ENCODE measurements at regions not wholly inside any gene's neighbourhood (a gene's known extent, or its start where the extent isn't known, plus 50 kb on each side); places are given as distances from the start of the nearest gene placed in this dataset.

DNA sequence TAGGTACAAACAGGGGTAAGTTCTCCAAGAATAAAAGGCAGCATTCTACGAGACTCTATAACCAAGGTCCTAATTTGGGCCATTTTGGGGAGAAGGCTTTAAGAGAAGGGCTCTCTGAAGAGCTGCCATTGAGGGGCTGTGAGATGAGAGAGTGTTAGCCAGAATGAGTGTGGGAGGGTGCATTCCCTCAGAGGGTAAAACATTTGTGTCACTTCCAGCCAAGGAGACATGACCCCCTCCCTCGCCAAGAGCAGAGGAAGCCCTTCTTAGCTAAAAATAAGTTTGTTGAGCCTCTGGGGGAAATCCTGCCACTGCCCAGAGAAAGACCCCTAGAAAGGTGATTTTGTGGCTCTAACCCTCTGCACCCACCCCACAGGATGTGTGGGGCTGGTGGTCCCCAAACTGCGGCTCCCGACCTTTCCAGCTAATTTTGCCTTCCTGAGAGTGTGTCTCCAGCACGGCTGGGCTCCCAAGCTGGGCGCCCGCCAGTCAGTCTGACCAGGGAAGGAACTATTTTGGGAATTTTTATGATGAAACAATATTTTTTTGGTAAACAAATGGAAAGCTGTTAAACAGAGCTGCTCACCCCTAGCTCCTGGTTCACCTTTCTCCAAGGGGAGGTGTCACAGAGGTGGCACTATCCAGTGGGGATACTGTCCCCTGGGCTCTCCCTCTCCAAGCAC lies 65.9 kb upstream of the JDP2 start:
- no peaks in the 10 kb centered on the region for H4K20me1 ChIP-seq (replicated peaks; ENCODE audit: control insufficient read depth, insufficient read depth, low read length)
- H3K27me3 ChIP-seq (ENCODE audit: control insufficient read depth in 2 of 2, insufficient read depth in 2 of 2, low read length in 2 of 2) = peaks cover 0 to 14% of the 10 kb centered on the region in 2 experiments; a peak in 3 of 5 replicates
- no peak overlapping the region for H3K27ac ChIP-seq (ENCODE audit: extremely low read depth, low read depth, low read length)
- ChIA-PET CTCF (ENCODE audit: low intra/inter-chr PET ratio) (no interaction called here), POLR2A (interaction anchor here (0.6 kb wide), 1 partner anchor 104 kb away, joined by 3 read pairs; no protein-coding TSS in a partner anchor)
- no peak overlapping the region for H3K4me2 ChIP-seq (ENCODE audit: insufficient read depth, low read length)
- H3K4me3 ChIP-seq = no peak overlapping the region
- 5% methylated on average over 7 of the region's 7 CpGs for WGBS (ENCODE audit: insufficient coverage, low coverage, missing lambda C conversion rate)
- no peaks in the 10 kb centered on the region for H3K79me2 ChIP-seq (ENCODE audit: control insufficient read depth, insufficient read depth, low read length)
- FAIRE-seq (no peak), ATAC-seq (no peak), DNase-seq (ENCODE audit: extremely low read depth in 1 of 4, low spot score in 3 of 4) (no peak)
- no peaks in the 10 kb centered on the region for H3K9me3 ChIP-seq (replicated peaks; ENCODE audit: control insufficient read depth, insufficient read depth, low read depth, low read length)
- no peaks in the 10 kb centered on the region for H3K36me3 ChIP-seq (ENCODE audit: control insufficient read depth, insufficient read depth, low read length)
- no peaks in the 10 kb centered on the region for H3K9me1 ChIP-seq (ENCODE audit: control insufficient read depth, insufficient read depth, low read length)
- in situ Hi-C loops (cut with MboI) (no loop called here), intact Hi-C loops (cut with micrococcal nuclease) (no loop called here)
- no peak overlapping the region for H3K9ac ChIP-seq (ENCODE audit: insufficient read depth in 1 of 2, low read depth in 2 of 2, low read length in 2 of 2)
- TF ChIP-seq, protein P1, sequence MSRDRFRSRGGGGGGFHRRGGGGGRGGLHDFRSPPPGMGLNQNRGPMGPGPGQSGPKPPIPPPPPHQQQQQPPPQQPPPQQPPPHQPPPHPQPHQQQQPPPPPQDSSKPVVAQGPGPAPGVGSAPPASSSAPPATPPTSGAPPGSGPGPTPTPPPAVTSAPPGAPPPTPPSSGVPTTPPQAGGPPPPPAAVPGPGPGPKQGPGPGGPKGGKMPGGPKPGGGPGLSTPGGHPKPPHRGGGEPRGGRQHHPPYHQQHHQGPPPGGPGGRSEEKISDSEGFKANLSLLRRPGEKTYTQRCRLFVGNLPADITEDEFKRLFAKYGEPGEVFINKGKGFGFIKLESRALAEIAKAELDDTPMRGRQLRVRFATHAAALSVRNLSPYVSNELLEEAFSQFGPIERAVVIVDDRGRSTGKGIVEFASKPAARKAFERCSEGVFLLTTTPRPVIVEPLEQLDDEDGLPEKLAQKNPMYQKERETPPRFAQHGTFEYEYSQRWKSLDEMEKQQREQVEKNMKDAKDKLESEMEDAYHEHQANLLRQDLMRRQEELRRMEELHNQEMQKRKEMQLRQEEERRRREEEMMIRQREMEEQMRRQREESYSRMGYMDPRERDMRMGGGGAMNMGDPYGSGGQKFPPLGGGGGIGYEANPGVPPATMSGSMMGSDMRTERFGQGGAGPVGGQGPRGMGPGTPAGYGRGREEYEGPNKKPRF (IDR thresholded peaks at IDR 0.05; ENCODE audit: low read depth, low read length) = no peak
- no TSS peak for BruUV-seq (replicated peaks)
- H2AFZ ChIP-seq (ENCODE audit: low read depth, low read length) = no peak overlapping the region
- no peaks in the 10 kb centered on the region for H3K4me1 ChIP-seq (replicated peaks in 1 of 2; ENCODE audit: control insufficient read depth in 2 of 2, insufficient read depth in 2 of 2, low read length in 2 of 2)

DNA sequence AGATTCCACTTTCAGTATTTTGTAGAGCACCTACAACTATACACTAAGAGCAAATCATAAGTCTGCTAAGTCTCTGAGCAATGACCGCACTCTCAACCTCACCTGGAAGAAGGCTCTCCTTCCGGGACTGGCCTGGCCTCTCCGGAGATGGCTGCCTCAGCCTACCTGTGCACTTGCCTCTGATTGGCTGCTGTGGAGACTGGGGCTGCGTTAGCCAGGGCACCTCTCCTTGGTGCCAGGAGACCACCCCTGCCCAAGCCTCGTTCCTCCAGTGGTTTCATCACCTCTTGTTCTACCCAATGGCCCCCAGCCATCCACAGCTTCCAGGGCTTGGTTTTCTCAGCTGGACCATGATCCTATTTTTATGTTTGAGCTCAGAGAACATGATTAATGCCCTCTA lies 64.7 kb upstream of the JDP2 start:
- H2AFZ ChIP-seq (ENCODE audit: low read depth, low read length) = no peak overlapping the region
- FAIRE-seq = no peak
- POLR2A ChIA-PET = interaction anchor here (0.7 to 1.1 kb wide), 2 partner anchors 9 kb away, joined by 3 to 4 read pairs; no protein-coding TSS in a partner anchor

More for the DNA sequence above, 64.7 kb upstream of the JDP2 start:
- H4K20me1 ChIP-seq (replicated peaks; ENCODE audit: control insufficient read depth, insufficient read depth, low read length) = no peaks in the 10 kb centered on the region
- no peaks in the 10 kb centered on the region for H3K9me3 ChIP-seq (replicated peaks; ENCODE audit: control insufficient read depth, insufficient read depth, low read depth, low read length)
- BruUV-seq (replicated peaks) = no TSS peak
- no peak overlapping the region for H3K4me2 ChIP-seq (ENCODE audit: insufficient read depth, low read length)
- no peak overlapping the region for H3K27ac ChIP-seq (ENCODE audit: extremely low read depth, low read depth, low read length)
- DNase-seq (ENCODE audit: extremely low read depth in 1 of 4, low spot score in 3 of 4) (no peak), ATAC-seq (no peak)
- no peaks in the 10 kb centered on the region for H3K4me1 ChIP-seq (replicated peaks in 1 of 2; ENCODE audit: control insufficient read depth in 2 of 2, insufficient read depth in 2 of 2, low read length in 2 of 2)
- in situ Hi-C loops (cut with MboI) (no loop called here), intact Hi-C loops (cut with micrococcal nuclease) (no loop called here)
- TF ChIP-seq NFYB (IDR thresholded peaks at IDR 0.05; ENCODE audit: extremely low read depth, insufficient read length) (peak; percentile 20), ETV5 (CRISPR knock-in tag; IDR thresholded peaks at IDR 0.05; ENCODE audit: low read depth) (no peak), NR3C1 (CRISPR knock-in tag; IDR thresholded peaks at IDR 0.05) (no peak), RBM15 (IDR thresholded peaks at IDR 0.05; ENCODE audit: insufficient read depth, low read length) (no peak), STAT5A (IDR thresholded peaks at IDR 0.05; ENCODE audit: borderline replicate concordance, low read length) (no peak)
- TF ChIP-seq, protein P2, sequence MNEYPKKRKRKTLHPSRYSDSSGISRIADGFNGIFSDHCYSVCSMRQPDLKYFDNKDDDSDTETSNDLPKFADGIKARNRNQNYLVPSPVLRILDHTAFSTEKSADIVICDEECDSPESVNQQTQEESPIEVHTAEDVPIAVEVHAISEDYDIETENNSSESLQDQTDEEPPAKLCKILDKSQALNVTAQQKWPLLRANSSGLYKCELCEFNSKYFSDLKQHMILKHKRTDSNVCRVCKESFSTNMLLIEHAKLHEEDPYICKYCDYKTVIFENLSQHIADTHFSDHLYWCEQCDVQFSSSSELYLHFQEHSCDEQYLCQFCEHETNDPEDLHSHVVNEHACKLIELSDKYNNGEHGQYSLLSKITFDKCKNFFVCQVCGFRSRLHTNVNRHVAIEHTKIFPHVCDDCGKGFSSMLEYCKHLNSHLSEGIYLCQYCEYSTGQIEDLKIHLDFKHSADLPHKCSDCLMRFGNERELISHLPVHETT (CRISPR knock-in tag; conservative IDR thresholded peaks at IDR 0.05 in 1 of 2, IDR thresholded peaks at IDR 0.05 in 1 of 2) = no peak
- no peaks in the 10 kb centered on the region for H3K36me3 ChIP-seq (ENCODE audit: control insufficient read depth, insufficient read depth, low read length)
- 12% methylated on average over 5 of the region's 5 CpGs for WGBS (ENCODE audit: insufficient coverage, low coverage, missing lambda C conversion rate)
- H3K9ac ChIP-seq (ENCODE audit: insufficient read depth in 1 of 2, low read depth in 2 of 2, low read length in 2 of 2) = no peak overlapping the region
- peaks cover 0 to 14% of the 10 kb centered on the region in 2 experiments; a peak in 4 of 5 replicates for H3K27me3 ChIP-seq (ENCODE audit: control insufficient read depth in 2 of 2, insufficient read depth in 2 of 2, low read length in 2 of 2)
- no peak overlapping the region for H3K4me3 ChIP-seq
- CTCF ChIA-PET (ENCODE audit: low intra/inter-chr PET ratio) = no interaction called here
- no peaks in the 10 kb centered on the region for H3K9me1 ChIP-seq (ENCODE audit: control insufficient read depth, insufficient read depth, low read length)
- H3K79me2 ChIP-seq (ENCODE audit: control insufficient read depth, insufficient read depth, low read length) = no peaks in the 10 kb centered on the region
